HG02885 (cell line): ENCODE measurements at regions not wholly inside any gene's neighbourhood (a gene's known extent, or its start where the extent isn't known, plus 50 kb on each side); places are given as distances from the start of the nearest gene placed in this dataset.
"Not testable (repeated sequence)": the region's sequence is repeated elsewhere in the genome, so short reads cannot be mapped to it uniquely, and the experiment has no call there.

Experiments
- ATAC-seq: cut with Tn5 transposase; IDR thresholded peaks from one replicate; pipeline ENCODE4 v1.9.1; 2021; ENCODE audit warnings: mild to moderate bottlenecking; ENCODE audit not compliant: unreplicated experiment, poor library complexity

DNA sequence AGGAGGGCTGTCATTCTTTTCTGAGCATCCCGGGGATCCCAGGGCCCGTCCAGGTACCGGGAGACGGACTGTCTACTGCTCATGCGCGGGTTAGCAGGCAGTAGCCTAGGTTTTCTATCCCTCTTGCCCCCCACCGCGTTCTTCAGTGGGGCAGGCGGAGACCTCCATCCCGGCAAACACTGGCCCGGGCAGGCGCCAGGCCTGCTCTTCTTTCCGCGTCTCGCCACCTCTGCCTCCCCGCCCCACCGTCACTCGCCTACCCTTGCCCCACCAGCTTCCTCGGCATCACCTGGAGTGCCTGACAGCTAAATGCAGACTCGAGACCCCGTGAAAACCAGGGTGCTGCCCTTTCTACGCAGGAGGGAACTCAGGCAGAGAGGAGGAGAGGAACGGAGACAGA is 1937.7 kb upstream of the DEFB115 start:
- ATAC-seq, result no peak

DNA sequence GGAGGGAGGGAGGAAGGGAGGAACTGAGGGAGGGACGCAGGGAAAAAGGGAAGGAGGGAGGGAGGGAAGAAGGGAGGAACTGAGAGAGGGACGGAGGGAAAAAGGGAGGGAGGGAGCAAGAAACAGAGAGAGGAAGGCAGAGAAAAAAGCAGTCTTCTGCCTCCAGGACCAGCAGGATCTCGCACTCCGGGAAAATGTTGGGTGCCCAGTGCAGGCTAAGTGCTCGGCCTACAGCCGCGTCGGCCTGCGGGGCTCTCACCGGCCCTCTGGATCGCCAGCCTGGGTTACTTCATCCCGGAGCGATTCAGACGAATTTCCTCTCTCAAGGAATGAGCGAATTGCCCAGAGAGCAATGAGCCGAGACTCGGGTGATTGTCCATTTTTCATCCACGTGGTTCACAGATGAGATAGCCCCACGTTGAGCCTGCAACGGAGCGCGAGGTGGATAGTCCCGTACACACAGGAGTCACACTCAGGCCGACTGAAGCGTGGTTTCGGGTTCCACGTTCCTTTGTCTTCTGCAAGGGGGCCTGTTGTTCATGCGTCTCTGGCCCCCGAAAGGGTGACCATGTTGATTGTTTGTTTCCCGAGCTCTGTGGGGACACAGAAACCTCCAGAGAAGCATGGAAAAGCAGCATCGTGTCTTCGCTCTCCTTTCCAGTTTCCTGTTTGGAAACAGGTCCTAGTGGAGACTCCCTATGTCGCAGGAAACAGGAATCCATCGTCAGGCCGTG is 1937.1 kb upstream of the DEFB115 start:
- ATAC-seq, result not testable (repeated sequence)

- not testable (repeated sequence) for ATAC-seq
These were observed 1933.6 kb upstream of the DEFB115 start for GRCh38 chr20:29323631-29324515.

DNA sequence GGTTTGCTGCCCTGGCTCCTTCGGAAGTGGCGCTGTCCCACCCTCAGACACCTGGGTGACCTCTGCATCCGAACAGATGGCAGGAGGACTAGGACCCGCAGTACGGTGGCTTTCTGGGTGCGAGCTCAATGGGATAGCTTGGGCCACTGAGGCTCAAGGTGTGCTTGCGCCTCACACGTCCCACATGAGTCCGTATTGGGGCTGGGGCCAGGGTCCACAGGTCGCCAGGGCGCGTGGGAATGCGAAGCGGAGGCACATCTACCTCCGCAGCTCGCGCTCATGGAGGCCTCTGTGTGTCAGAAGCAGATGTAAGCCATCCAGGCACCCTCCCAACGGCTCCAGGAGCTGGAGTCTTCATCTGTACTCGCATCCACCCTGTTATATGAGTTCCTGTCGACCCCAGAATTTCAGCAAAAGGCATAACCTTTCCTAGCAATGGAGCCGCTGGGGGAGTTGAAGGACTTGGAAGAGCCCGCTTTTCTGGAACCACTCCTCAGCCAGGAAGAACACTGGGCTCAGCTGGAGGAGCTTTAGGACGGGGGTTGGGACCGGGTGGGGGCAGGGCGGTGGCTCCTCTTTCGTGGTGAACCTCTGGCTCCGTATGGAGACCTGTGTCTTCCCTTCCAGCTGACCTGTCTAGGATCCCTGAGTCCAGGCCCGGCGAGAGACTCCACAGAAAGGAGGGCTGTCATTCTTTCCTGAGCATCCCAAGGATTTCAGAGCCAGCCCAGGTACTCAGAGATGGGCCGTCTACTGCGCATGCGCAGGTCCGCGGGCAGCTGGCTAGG is 1932.8 kb upstream of the DEFB115 start:
- not testable (repeated sequence) for ATAC-seq

DNA sequence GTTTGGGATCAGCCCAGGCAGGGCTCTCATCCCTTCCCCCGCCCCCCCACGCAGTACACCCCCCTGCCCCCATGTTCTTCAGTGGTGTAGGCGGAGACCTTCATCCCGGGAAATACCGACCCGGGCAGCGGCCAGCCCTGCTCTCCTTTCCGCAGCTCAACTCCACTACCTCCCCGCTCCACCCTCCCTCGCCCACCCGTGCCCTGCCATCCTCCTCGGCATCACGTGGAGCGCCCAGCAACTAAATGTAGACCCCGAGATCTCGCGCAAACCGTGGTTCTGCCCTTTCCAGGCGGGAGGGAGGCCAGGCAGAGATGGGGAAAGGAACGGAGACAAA is 1932.2 kb upstream of the DEFB115 start:
- ATAC-seq, result no peak

GRCh38 chr20:29325781-29326180 is 1931.7 kb upstream of the DEFB115 start:
- not testable (repeated sequence) for ATAC-seq

GRCh38 chr20:29326376-29327070 is 1930.9 kb upstream of the DEFB115 start:
- no peak for ATAC-seq

DNA sequence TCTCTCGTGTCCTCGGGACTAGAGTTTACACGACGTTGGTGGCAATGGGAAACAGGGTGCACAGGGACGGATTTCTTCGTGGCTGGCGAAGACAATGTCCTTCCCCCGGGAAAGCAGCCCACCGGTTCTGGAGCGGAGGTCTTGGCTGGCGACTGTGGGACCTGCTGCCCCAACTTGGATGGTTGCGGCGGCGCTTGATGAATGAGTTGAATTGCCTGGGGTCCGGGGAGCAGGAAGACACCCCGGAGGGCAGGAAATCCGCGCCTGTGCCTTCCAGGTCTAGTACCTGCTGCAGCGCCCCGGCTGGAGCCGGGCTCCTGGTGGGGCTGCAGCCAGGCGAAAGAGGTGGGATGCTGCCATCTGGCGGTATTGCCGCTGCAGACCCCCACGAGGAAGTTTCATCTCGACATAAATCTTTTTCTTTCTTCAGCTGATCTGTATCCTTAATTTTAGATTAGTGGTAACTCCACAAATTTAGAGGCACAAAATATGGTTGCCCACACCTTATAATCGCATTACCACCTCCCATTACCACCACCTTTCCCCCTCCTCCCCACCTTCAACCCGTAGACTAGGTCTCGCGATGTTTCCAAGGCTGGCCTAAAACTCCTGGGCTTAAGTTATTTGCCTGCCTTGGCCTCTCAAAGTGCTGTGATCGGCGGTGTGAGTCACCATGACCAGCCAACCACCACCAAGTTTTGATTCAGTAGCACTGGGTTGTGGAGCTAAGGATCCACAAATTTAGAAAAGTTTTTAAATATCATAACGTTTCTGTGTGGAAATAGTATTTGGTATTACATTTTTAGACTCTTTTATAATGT is 1929.7 kb upstream of the DEFB115 start:
- ATAC-seq, result not testable (repeated sequence)

DNA sequence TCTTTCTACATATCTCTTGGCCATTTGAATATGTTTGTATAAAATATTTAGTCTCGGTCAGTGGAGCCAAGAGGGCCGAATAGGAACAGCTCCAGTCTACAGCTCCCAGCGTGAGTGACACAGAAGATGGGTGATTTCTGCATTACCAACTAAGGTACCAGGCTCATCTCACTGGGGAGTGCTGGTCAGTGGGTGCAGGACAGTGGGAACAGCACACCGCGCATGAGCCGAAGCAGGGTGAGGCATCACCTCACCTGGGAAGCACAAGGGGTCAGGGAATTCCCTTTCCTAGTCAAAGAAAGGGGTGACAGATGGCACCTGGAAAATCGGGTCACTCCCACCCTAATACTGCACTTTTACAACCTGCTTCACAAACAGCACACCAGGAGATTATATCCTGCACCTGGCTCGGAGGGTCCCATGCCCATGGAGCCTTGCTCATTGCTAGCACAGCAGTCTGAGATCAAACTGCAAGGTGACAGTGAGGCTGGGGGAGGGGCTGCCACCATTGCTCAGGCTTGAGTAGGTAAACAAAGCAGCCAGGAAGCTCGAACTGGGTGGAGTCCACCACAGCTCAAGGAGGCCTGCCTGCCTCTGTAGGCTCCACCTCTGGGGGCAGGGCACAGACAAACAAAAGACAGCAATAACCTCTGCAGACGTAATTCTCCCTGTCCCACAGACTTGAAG is 1926.9 kb upstream of the DEFB115 start:
- not testable (repeated sequence) for ATAC-seq

DNA sequence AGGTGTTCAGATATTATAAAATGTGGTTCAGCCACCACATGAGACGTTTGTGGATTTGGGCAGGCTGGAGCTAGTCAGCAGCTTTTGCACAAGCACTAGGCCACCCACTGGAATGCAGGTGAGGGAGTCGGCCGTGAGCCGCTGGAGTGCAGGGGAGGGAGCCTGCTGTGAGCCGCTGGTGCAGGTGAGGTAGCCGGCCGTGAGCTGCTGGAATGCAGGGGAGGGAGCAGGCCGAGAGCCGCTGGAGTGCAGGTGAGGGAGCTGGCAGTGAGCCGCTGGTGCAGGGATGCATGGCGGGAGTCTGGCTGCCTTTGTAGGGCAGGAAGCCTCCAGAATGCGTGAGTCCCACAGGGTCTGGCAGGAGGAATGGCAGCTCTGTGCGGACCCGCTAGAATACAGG is 1907.6 kb upstream of the DEFB115 start:
- ATAC-seq, result no peak

DNA sequence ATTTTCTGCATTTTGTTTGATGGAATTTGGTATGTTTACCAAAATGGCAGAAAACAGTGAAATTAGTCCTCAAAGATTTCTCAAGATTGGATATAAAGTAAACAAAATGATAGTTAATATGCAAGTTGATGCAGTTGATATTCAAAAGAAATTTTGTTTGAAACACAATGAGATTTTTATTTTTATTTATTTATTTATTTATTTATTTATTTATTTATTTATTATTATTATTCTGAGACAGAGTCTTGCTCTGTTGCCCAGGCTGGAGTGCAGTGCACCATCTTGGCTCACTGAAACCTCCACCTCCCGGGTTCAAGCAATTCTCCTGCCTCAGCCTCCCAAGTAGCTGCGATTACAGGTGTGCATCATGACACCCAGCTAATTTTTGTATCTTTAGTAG is 1881.5 kb upstream of the DEFB115 start:
- ATAC-seq, result not testable (repeated sequence)

GRCh38 chr20:29392853-29393252 is 1864.6 kb upstream of the DEFB115 start:
- not testable (repeated sequence) for ATAC-seq

DNA sequence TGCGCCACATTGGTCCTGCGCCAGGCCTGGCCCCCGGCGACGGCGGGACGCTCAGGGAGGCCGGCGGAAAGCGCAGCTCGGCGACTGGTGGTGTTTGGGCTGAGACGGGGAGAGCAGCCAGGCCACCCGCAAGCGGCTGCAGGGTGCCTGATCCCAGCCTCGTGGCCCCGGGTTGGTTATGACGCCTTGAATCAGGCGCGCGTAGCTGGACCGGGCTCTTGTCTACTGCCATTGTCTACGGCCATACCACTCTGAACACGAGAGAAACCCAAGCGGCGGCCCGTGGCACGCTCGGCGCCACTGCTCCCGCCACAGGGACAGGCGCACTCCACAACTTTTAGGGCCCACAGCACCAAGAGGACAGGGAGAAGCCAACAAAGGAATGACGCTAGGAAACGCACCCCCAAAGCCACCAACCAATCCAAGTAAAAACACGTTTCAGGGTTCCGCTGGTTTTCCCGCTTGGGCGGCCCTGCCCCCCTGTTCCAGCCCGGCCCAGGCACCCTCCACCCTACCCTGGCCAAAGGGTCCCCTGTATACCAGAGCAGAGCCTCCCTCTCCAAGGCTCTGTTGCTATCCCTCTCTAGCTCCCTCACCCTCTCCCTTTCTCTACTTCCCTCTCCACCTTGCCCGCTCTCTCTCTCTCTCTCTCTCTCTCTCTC is 1849.3 kb upstream of the DEFB115 start:
- ATAC-seq, result no peak

GRCh38 chr20:29408707-29409106 is 1848.8 kb upstream of the DEFB115 start:
- not testable (repeated sequence) for ATAC-seq

DNA sequence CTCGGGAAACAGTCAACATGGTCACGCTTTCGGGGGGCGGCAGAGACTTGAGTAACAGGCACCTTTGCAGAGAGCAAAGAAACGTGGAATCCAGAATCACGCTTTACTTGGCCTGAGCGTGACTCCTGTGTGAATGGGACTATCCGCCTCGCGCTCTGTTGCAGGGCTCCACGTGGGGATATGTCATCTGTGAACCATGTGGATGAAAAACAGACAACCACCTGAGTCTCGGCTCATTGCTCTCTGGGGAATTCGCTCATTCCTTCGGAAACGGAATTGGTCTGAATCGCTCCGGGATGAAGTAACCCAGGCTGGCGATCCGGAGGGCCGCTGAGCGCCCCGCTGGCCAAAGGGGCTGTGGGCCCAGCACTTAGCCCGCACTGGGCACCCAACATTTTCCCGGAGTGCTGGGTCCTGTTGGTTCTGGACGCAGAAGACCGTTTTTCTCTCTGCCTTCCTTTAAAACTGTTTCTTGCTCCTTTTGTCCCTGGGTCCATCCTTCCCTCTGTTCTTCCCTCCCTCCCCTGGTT is 1848.2 kb upstream of the DEFB115 start:
- not testable (repeated sequence) for ATAC-seq

DNA sequence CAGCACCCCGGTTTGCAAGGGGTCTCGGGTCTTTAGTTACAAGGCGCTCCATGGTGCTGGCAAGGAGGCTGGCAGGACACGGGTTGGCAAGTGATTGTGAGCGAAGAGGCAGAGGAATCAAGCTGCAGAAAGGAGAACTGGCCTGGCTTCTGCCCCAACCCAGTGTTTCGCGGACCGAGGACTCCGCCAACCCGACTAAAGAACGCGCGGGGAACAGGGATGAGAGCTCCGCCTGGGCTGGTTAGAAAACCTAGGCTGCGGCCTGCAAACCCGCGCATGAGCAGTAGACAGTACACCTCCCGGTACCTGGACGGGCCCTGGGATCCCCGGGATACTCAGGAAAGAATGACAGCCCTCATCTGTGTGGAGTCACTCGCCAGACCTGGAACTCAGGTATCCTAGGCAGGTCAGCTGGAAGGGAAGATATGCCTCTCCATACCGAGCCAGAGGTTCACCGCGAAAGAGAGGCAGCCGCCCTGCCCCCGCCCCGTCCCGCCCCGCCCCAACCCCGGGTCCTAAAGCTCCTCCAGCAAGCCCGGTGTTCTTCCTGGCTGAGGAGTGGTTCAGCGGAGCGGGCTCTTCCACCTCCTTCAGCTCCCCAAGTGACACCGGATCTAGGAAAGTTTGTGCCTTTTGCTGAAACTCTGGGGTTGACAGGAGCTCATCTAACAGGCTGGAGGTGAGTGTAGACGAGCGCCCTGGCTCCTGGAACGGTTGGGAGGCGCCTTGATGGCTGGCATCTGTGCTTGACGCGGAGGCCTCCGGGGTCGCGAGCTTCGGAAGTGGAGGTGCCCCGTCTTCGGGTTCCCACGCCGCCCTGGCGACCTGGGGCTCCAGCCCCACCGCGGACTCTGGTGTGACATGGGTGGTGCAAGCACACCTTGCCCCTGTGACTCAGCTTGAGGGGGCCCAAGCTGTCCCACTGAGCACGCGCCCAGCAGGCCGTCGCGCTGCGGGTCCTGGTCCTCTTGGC is 1847.3 kb upstream of the DEFB115 start:
- ATAC-seq, result no peak
